Limb (tissue), 2 donors: ENCODE measurements at regions not wholly inside any gene's neighbourhood (a gene's known extent, or its start where the extent isn't known, plus 50 kb on each side); places are given as distances from the start of the nearest gene placed in this dataset.

ENCODE experiments used
- DNase-seq, 2 donors: peaks; one replicate each; pipeline ENCODE4 v3.0.0-alpha.2; 2016; ENCODE audit errors: extremely low spot score in 2 of 2

GRCh38 chr1:232450615-232451014, 179.3 kb downstream of the SIPA1L2 start:
- DNase-seq, result no peak

- no peak for DNase-seq
Observed at GRCh38 chr1:232447125-232447524, 182.8 kb downstream of the SIPA1L2 start.

GRCh38 chr1:232445361-232446106, 184.4 kb downstream of the SIPA1L2 start:
- DNase-seq, result no peak

DNA sequence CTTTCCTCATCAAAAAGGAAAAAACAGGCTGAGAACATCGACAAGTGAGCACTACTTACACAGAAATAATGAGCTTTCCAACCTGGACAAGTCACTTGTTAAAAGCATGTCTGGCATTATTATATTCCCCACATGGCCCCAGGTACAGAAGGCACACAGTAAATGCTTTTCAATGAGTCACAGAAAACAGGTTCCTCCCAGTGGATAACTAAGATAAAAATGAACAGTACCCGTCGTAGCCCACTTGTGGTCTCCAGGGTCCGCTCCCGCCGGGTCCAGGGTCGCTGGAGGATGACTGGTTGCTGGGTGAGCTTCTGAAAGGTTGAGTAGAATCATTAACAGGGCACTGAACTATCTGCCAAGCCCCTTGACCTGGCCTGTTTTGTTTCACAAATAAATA, 186.6 kb downstream of the SIPA1L2 start:
- no peak for DNase-seq

DNA sequence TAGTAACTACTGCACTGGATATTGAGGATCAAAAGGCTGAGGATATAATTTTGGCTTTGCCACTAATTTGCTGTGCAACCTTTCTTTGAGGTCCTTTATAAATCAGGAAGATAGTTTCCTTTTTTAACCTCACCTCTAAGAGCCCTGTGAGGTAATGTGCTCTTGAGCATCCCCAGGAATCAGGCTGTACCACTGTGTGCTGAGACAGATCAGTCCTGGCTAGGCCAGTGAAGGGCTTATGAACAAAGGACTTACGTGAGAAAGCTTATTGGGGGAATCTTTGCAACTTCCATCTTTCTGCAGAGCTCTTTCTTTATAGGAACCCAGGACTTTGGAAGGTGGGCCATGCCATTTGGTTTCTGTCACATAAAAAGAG, 188.9 kb downstream of the SIPA1L2 start:
- no peak for DNase-seq

GRCh38 chr1:232440325-232441035, 189.5 kb downstream of the SIPA1L2 start:
- DNase-seq, result no peak

DNA sequence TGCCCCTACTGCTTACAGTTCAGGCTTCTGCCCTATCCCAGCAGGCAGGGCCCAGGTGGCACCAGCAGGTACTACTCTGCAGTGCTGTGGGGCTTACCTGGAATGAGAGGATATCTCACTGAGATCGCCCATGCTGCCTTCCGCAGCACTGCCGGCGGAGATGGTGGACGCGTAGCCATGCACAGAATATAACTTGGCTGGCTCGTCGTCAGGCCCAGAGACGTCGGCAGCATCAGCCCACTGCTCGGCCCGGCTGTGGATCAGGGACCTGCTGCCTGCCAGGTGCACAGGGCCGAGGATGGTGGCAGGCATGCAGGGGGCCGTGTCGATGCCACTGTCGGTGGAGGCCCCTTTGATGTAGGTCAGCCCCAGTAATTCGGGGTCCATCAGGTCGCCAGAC, 190.9 kb downstream of the SIPA1L2 start:
- DNase-seq, result no peak

- DNase-seq, result no peak
Observed at GRCh38 chr1:232438476-232438875, 191.5 kb downstream of the SIPA1L2 start.

DNA sequence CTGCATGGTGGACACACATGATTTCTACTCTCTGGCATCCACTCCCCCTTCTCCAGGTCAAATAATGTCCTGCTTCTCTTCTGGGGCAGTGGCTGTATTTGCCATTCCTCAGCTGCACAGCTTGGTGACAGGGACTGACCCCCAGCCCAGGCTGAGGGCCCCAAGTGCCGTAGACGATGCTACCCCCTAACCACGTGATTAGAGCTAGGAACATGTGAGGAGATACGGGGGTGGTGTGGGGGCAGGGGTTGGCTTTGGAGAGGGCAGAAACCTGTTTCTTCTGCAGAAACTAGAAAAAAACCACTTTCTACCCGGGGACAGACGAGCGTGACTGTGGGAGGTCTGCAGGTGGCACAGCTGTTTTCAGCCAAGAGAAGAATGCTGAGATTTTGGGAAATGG, 192.4 kb downstream of the SIPA1L2 start:
- DNase-seq, result no peak

- DNase-seq, result peak; percentile 43 to 55
Observed at GRCh38 chr1:232435729-232436128, 194.2 kb downstream of the SIPA1L2 start.

GRCh38 chr1:232432313-232432712, 197.6 kb downstream of the SIPA1L2 start:
- peak; percentile 43 to 65 for DNase-seq

GRCh38 chr1:232431748-232432147, 198.2 kb downstream of the SIPA1L2 start:
- DNase-seq, result no peak

DNA sequence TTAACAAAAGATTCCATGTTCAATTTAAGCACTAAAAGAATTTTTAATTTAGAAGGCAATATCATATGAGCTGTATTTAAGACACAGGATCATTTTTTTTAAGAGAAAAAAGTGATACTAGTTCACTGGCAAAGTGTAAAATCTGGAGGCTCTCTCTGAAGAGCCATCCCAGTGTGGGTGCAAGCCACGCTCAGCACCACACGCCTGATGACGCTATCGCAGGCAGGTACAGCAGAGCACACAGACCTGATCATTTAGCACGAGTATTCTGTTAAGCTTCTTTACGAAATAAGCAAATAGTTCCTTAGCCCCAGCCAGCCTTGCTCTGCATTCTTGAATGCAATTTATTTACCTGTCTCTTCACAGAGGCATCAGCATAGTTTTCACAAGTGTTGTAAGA, 198.6 kb downstream of the SIPA1L2 start:
- DNase-seq, result no peak

DNA sequence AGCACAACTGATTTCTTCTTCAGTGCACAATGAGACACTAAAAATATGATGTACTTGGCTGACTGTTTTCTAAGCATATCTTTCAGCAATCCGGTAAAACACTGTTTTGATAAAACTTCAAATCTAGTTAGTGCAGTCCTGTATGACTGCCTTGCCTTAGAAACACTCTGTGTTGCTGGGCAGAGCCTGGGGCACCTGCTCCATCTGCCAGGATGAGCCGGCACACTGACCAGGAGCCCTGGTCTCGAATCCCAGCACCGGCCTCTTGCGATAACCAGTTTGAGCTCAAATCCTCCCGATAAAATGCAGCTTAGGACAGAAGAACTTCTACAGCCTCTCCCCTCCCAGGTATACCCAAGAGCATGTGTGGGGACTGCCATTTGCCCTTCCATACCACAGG, 199.5 kb downstream of the SIPA1L2 start:
- no peak for DNase-seq

DNA sequence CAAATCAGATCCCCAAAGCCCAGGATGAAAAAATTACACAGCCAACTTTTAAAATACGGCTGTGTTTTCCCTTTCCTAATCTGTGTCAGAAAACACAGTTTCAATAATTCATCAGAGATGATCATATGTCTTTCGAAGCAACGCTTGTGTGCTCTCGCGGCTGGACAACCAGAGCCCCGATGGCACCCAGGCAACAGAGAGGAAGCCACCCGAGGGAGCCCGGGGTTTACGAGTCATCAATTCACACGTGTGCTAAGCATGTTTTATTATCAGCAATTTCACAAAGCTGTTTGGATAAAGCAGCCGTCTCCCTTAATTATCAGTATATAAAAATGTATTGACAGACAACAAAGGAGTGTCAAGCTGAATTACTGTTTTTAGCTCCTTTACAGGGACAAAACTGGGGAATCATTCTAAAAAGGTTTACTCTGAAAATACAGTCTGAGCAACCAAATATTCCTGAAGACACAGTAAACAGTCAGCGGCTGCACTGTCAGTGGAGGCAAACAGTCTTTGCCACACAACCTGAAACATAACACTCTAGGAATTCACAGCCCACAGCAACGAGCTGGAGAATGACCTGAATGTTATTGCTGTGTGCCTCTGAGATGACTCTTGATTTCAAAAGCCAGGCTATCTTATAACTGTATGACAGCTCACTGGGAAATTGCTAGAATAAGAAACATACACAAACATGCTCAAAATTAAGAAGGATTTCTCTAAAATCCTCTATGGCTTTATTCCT, 201.0 kb downstream of the SIPA1L2 start:
- no peak for DNase-seq

GRCh38 chr1:232428036-232428645, 201.8 kb downstream of the SIPA1L2 start:
- DNase-seq, result no peak

DNA sequence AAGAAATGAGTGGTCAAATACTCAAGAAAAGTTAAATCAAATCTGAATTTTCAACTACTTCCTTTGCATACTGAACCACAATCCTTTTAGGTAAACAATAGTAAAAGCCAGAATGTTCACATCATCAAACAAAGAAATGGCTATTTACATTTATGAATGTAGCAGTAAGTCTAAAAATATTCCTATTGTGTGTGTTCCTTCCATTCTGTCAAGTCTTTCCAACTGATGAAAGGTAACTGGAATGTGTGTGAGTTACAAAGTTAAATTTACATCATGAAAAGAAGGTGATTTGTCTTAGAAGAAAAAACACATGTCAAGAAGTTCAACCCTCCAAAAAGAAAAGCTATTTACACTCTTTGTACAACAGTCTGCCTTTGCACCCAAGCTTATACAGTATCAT, 203.1 kb downstream of the SIPA1L2 start:
- DNase-seq, result no peak

DNA sequence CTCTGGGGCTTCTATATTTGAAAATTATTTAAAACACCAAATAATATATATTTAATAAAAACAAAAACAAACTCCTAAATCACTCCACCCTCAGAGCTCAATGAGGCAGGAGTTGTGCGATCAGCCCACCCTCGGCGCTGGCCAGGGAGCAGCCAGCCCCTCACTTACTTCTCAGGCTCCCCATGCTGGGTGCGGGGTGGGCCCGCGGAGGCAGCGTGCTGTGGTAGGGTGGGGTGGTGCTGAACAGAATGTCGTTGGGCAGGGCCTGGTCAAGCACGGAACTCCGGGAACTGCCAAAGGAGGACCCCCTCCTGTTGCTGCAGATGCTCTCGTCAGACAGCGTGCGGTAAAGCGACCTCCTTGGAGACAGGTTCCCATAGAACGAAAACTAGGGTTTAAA, 204.5 kb downstream of the SIPA1L2 start:
- DNase-seq, result no peak

GRCh38 chr1:232423591-232423990, 206.3 kb downstream of the SIPA1L2 start:
- no peak for DNase-seq

DNA sequence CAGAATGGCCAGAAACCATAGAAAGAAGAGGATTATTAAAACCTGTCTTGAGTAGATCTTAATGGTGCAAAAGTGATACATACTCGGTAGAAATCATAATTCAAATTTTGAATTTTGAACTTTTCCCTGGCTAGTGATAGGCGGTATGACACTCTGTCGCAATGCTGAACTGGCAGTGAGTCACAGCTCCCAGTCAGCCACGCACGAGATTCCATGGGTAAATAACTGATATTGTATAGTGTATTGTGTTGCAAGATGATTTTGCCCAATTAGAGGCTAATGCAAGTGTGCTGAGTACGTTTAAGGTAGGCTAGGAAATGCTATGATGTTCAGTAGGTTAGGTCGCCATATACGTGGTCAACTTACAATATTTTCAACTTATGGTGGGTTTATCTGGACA, 207.0 kb downstream of the SIPA1L2 start:
- DNase-seq, result no peak

- no peak for DNase-seq
Observed at GRCh38 chr1:232422098-232422497, 207.8 kb downstream of the SIPA1L2 start.
